ENCODE measurements at regions not wholly inside any gene's neighbourhood (a gene's known extent, or its start where the extent isn't known, plus 50 kb on each side); places are given as distances from the start of the nearest gene placed in this dataset.

GRCh38 chr1:38126970-38127369 is 80.4 kb upstream of the POU3F1 start:
- TF ChIP-seq CTCF (conservative IDR thresholded peaks at IDR 0.05 in 1 of 2, IDR thresholded peaks at IDR 0.05 in 1 of 2; ENCODE audit: low read depth in 1 of 2, low read length in 2 of 2) (no peak), EZH2 (IDR thresholded peaks at IDR 0.05; ENCODE audit: low read length, missing control alignments) (no peak)

Data from fibroblast of lung (primary cell).